Embryonic facial prominence (tissue), 1 donor: ENCODE measurements at regions not wholly inside any gene's neighbourhood (a gene's known extent, or its start where the extent isn't known, plus 50 kb on each side); places are given as distances from the start of the nearest gene placed in this dataset.

Experiments used
- DNase-seq: peaks from one replicate; pipeline ENCODE4 v3.0.0-alpha.2; 2016; ENCODE audit errors: extremely low spot score

GRCh38 chr10:4688601-4689000 lies 137.4 kb upstream of the AKR1E2 start:
- no peak for DNase-seq

GRCh38 chr10:4688168-4688567 lies 137.8 kb upstream of the AKR1E2 start:
- DNase-seq: no peak

GRCh38 chr10:4687397-4687796 lies 138.6 kb upstream of the AKR1E2 start:
- DNase-seq: no peak

GRCh38 chr10:4686644-4686996 lies 139.4 kb upstream of the AKR1E2 start:
- DNase-seq: no peak

GRCh38 chr10:4685904-4686643 lies 139.9 kb upstream of the AKR1E2 start:
- DNase-seq: no peak

GRCh38 chr10:4685491-4685890 lies 140.5 kb upstream of the AKR1E2 start:
- no peak for DNase-seq

GRCh38 chr10:4684434-4684833 lies 141.6 kb upstream of the AKR1E2 start:
- DNase-seq: no peak

GRCh38 chr10:4683838-4684237 lies 142.2 kb upstream of the AKR1E2 start:
- DNase-seq: no peak

- DNase-seq: no peak
Measured at GRCh38 chr10:4683137-4683536, 142.9 kb upstream of the AKR1E2 start.

GRCh38 chr10:4678951-4679671 lies 146.9 kb upstream of the AKR1E2 start:
- DNase-seq: no peak

GRCh38 chr10:4678023-4678950 lies 147.7 kb upstream of the AKR1E2 start:
- DNase-seq: no peak

GRCh38 chr10:4677296-4678021 lies 148.5 kb upstream of the AKR1E2 start:
- DNase-seq: no peak

GRCh38 chr10:4676566-4676965 lies 149.4 kb upstream of the AKR1E2 start:
- no peak for DNase-seq

GRCh38 chr10:4675808-4676207 lies 150.2 kb upstream of the AKR1E2 start:
- no peak for DNase-seq

- no peak for DNase-seq
Measured at GRCh38 chr10:4673279-4674040, 152.5 kb upstream of the AKR1E2 start.

GRCh38 chr10:4672201-4672600 lies 153.8 kb upstream of the AKR1E2 start:
- DNase-seq: no peak

- DNase-seq: no peak
Measured at GRCh38 chr10:4671451-4672145, 154.4 kb upstream of the AKR1E2 start.

GRCh38 chr10:4670737-4671136 lies 155.3 kb upstream of the AKR1E2 start:
- no peak for DNase-seq

- DNase-seq: no peak
Measured at GRCh38 chr10:4669585-4669984, 156.4 kb upstream of the AKR1E2 start.
